ENCODE measurements at regions not wholly inside any gene's neighbourhood (a gene's known extent, or its start where the extent isn't known, plus 50 kb on each side); places are given as distances from the start of the nearest gene placed in this dataset.

- Histone ChIP-seq H3K27ac (no peak overlapping the region), H3K4me3 (no peak overlapping the region), H3K36me3 (no peaks in the 10 kb centered on the region), H3K27me3 (no peaks in the 10 kb centered on the region), H3K9me3 (no peaks in the 10 kb centered on the region), H3K4me1 (no peaks in the 10 kb centered on the region)
- TF ChIP-seq, protein P1, sequence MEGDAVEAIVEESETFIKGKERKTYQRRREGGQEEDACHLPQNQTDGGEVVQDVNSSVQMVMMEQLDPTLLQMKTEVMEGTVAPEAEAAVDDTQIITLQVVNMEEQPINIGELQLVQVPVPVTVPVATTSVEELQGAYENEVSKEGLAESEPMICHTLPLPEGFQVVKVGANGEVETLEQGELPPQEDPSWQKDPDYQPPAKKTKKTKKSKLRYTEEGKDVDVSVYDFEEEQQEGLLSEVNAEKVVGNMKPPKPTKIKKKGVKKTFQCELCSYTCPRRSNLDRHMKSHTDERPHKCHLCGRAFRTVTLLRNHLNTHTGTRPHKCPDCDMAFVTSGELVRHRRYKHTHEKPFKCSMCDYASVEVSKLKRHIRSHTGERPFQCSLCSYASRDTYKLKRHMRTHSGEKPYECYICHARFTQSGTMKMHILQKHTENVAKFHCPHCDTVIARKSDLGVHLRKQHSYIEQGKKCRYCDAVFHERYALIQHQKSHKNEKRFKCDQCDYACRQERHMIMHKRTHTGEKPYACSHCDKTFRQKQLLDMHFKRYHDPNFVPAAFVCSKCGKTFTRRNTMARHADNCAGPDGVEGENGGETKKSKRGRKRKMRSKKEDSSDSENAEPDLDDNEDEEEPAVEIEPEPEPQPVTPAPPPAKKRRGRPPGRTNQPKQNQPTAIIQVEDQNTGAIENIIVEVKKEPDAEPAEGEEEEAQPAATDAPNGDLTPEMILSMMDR (IDR thresholded peaks at IDR 0.05) = no peak
- DNase-seq (no peak), ATAC-seq (no peak)
- intact Hi-C loops (cut with DNase I) = no loop called here
Measured at GRCh38 chr5:164376843-164377242, 871.4 kb downstream of the MAT2B start.

DNA sequence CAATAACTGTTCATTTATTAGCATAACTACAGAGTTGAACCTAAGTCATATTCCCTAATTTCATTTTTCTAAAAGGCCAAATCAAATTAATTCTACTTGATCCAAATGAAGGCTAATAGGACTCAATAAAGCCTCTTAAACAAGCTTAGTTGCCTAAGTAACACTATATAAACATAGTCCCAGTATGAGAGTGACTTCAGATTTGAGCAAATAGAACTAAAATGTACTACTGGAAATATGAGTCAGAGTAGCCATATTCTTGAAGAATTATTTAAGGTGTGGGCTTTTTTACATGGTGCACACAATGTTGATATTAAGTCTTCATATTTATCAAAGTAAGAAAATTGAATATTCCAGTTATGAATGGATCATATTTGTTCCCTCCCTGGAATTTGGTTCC, 872.3 kb downstream of the MAT2B start:
- intact Hi-C loops (cut with DNase I) = no loop called here
- no peaks in the 10 kb centered on the region for H3K4me1 ChIP-seq
- no peaks in the 10 kb centered on the region for H3K36me3 ChIP-seq
- H3K4me3 ChIP-seq = no peak overlapping the region
- no peaks in the 10 kb centered on the region for H3K9me3 ChIP-seq
- no peak overlapping the region for H3K27ac ChIP-seq
- no peak for DNase-seq
- ATAC-seq = no peak
- no peaks in the 10 kb centered on the region for H3K27me3 ChIP-seq
- TF ChIP-seq, protein P1 (IDR thresholded peaks at IDR 0.05) = no peak

DNA sequence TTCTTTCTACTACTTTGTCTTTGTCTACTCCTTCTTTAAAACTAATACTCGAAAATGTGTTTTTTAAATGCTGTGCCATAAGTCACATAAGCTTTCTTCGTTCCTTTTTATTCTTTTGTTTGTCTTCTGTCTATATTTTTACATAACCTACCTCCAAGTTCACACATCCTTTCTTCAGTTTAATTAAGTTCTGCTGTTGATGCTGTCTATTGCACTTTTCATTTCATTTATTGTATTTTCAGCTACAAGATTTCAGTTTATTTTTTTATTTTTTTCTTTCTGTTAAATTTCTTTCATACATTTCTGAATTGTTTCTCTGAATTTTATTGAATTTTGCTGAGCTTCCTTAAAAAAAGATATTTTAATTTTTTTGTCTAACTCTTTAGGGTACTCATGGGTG, 878.2 kb downstream of the MAT2B start:
- Histone ChIP-seq H3K9me3 (no peaks in the 10 kb centered on the region), H3K4me3 (no peak overlapping the region), H3K27ac (no peak overlapping the region), H3K4me1 (no peaks in the 10 kb centered on the region), H3K27me3 (no peaks in the 10 kb centered on the region), H3K36me3 (no peaks in the 10 kb centered on the region)
- no peak for DNase-seq
- TF ChIP-seq, protein P1 (IDR thresholded peaks at IDR 0.05) = no peak
- no peak for ATAC-seq
- intact Hi-C loops (cut with DNase I) = no loop called here

GRCh38 chr5:164392531-164392930, 887.1 kb downstream of the MAT2B start:
- TF ChIP-seq, protein P1 (IDR thresholded peaks at IDR 0.05) = no peak
- ATAC-seq = no peak
- no peaks in the 10 kb centered on the region for H3K9me3 ChIP-seq
- H3K27me3 ChIP-seq = no peaks in the 10 kb centered on the region
- intact Hi-C loops (cut with DNase I) = no loop called here
- H3K36me3 ChIP-seq = no peaks in the 10 kb centered on the region
- no peak overlapping the region for H3K27ac ChIP-seq
- no peaks in the 10 kb centered on the region for H3K4me1 ChIP-seq
- no peak overlapping the region for H3K4me3 ChIP-seq
- DNase-seq = no peak

GRCh38 chr5:164394686-164395194, 889.3 kb downstream of the MAT2B start:
- ATAC-seq (no peak), DNase-seq (no peak)
- intact Hi-C loops (cut with DNase I) = no loop called here

More at GRCh38 chr5:164394686-164395194, 889.3 kb downstream of the MAT2B start:
- no peaks in the 10 kb centered on the region for H3K36me3 ChIP-seq
- H3K4me3 ChIP-seq = no peak overlapping the region
- H3K4me1 ChIP-seq = no peaks in the 10 kb centered on the region
- H3K27ac ChIP-seq = no peak overlapping the region
- H3K9me3 ChIP-seq = no peaks in the 10 kb centered on the region
- TF ChIP-seq, protein P1 (IDR thresholded peaks at IDR 0.05) = no peak
- no peaks in the 10 kb centered on the region for H3K27me3 ChIP-seq

All from upper lobe of right lung (tissue), 1 donor.